ENCODE measurements at regions not wholly inside any gene's neighbourhood (a gene's known extent, or its start where the extent isn't known, plus 50 kb on each side); places are given as distances from the start of the nearest gene placed in this dataset.

- no peak for DNase-seq
These were observed 241.4 kb upstream of the DYNLRB2 start for GRCh38 chr16:80299416-80299815.

DNA sequence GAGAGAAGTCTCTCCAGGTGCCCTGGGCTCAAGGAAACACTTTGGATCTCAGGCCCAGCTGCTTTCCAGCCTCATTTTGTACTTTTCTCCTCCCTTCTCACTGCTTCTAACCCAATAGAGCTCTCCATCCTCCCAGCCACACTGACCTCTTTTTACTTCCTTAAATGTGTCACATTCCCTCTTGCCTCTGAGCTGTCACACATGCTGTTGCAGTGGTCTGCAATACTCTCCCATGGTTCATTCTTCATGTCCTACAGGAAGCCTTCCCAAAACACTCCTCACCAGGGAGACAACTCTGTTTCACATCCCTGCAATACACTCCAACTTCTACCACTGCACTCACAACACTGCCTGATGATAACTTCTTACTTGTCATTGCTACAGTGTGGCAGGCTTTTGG, 242.1 kb upstream of the DYNLRB2 start:
- no peak for DNase-seq

DNA sequence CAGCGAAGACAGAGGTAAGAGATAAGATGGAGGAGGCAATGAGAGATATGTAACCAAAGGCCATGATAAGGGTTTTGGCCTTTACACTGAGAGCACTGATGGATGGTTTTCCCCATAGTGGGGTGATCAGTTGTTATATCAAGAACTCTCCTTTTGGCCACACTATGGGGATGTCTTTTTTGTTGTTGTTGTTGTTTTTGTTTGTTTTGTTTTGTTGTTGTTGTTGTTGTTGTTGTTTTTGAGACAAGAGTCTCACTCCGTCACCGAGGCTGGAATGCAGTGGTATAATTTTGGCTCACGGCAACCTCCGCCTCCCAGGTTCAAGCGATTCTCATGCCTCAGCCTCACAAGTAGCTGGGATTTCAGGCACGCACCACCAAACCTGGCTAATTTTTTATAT, 244.8 kb upstream of the DYNLRB2 start:
- DNase-seq = no peak

- no peak for DNase-seq
These were observed 246.6 kb upstream of the DYNLRB2 start for GRCh38 chr16:80294172-80294571.

DNA sequence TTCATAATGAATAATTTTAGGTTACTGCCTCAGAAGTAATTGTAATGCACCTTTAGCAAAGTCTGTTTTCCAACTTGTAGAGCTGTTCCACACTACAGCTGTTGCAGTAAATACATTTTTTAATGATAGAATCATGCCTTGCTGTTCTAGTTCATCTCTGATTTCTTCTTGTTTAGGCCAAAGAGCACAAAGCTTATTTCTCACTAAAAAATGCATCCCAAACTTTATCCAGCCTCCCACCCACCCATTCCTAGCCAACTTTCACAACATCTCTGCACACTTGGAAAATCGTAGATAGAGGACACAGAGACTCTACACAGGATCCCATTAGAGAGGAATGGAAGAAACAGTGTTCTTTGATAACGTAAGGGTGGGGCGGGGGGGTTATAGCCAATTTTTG, 252.2 kb upstream of the DYNLRB2 start:
- DNase-seq = no peak

- no peak for DNase-seq
These were observed 253.1 kb upstream of the DYNLRB2 start for GRCh38 chr16:80287674-80288073.

GRCh38 chr16:80285104-80285503, 255.7 kb upstream of the DYNLRB2 start:
- DNase-seq = no peak

GRCh38 chr16:80283466-80284392, 257.1 kb upstream of the DYNLRB2 start:
- no peak for DNase-seq

- DNase-seq = no peak
These were observed 260.2 kb upstream of the DYNLRB2 start for GRCh38 chr16:80280557-80280956.

- no peak for DNase-seq
These were observed 261.1 kb upstream of the DYNLRB2 start for GRCh38 chr16:80279656-80280055.

GRCh38 chr16:80277182-80277581, 263.6 kb upstream of the DYNLRB2 start:
- DNase-seq = no peak

DNA sequence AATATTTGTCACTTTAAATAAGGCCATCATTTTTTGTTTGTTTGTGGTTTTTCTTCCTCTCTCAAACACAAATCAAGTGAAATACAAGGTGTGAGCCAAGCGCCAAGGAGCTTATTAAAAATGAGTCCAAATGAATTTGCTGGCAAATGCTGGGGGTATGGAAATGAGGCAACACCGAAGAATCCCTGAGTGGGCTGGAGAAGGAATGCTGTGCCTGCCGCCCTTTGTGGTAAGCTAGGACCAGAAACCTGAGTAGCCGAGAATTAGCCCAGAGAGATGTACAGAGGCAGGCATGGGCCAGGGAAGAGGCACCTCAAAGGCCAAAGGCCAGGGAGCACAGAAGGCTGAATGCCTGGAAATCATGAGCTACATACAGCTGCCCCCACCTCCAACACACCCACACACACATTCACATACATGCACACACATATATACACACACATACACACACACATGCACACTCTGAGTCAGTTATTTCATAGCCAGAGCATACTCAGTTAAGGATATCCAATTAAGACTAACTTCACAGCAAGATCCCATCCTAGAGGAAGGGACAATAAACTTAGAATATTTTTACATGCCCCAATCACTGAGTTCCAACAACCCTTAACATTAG, 266.1 kb upstream of the DYNLRB2 start:
- DNase-seq = no peak

GRCh38 chr16:80273635-80274538, 266.9 kb upstream of the DYNLRB2 start:
- no peak for DNase-seq

- DNase-seq = no peak
These were observed 275.0 kb upstream of the DYNLRB2 start for GRCh38 chr16:80265624-80266306.

- no peak for DNase-seq
These were observed 276.7 kb upstream of the DYNLRB2 start for GRCh38 chr16:80263848-80264694.

GRCh38 chr16:80263181-80263823, 277.5 kb upstream of the DYNLRB2 start:
- DNase-seq = no peak

- DNase-seq = no peak
These were observed 279.9 kb upstream of the DYNLRB2 start for GRCh38 chr16:80260906-80261311.

- DNase-seq = no peak
These were observed 281.4 kb upstream of the DYNLRB2 start for GRCh38 chr16:80259290-80259805.

DNA sequence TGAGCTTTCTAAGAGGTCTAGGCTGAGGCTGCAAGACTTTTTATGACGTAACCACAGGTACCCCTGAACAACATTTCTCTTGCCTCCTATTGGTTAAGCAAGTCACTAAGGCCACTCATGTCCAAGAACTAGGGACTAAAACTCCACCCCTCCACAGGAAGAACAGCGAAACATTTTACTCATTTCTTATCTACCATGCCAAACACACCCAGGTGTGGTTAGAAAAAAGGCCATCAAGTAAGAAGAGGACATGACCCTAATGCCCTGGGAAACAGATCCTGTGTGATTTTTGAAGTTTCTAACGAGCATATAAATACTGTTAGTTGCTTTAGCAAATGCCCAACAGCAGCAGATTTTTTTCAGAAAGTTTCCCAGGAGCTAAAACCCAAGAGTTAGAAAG, 282.4 kb upstream of the DYNLRB2 start:
- DNase-seq = no peak

DNA sequence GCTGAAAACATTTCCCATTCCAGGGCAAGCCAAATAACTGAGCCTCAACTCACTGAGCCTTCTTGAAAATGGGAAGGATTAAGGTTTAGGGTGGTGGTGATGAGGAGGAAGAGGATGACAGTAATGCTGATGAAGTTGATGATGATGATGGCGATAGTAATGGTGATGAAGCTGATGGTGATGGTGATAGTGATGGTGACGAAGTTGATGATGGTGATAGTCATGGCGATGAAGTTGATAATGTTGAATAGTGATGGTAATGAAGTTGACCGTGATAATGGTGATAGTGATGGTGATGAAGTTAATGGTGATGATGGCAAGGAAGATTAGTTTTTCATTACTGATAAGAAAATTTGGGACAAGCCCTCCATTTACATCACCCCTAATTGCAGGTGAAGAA, 285.8 kb upstream of the DYNLRB2 start:
- DNase-seq = no peak

DNA sequence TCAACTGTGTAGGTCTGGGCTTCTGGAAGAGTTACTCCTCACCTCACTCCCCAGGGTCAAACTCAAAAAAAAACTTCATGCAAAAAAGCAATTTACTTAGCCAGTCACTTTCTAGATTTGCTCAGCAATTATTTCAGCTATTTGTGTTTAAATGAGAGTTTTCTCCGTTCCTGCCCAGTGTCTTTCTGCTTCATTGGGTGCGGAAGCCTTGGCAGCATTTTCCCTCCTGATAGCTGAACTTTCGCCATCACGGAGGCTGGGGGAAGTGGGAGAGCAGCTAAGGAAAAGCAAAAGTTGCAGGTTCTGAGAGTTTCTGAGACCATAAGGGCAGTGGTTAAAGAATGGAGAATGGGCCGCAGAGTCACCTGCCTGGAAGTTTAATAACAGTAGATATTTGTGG, 287.1 kb upstream of the DYNLRB2 start:
- no peak for DNase-seq
